ENCODE measurements at regions not wholly inside any gene's neighbourhood (a gene's known extent, or its start where the extent isn't known, plus 50 kb on each side); places are given as distances from the start of the nearest gene placed in this dataset.
A peak's percentile ranks its signal among the peaks of the same experiment; 100 is the strongest.

- Mint-ChIP-seq H3K4me1 (peaks cover 28% of the 10 kb centered on the region), H3K4me3 (no peak overlapping the region), H3K27ac (no peak overlapping the region), H3K36me3 (ENCODE audit: low read depth) (no peaks in the 10 kb centered on the region; the same call in 2 of the 3 replicates), H3K9me3 (no peaks in the 10 kb centered on the region), H3K27me3 (ENCODE audit: insufficient read depth, low read depth, poor library complexity) (peaks cover 6% of the 10 kb centered on the region)
- Histone ChIP-seq H3K4me1 (ENCODE audit: insufficient read depth) (no peaks in the 10 kb centered on the region; the same call in 1 of the 2 replicates), H3K27ac (ENCODE audit: low read depth) (no peak overlapping the region), H2AFZ (peak overlapping the region; percentile 84; the same call in 1 of the 2 replicates), H4K20me1 (replicated peaks; ENCODE audit: insufficient read depth) (no peaks in the 10 kb centered on the region), H3K9me2 (ENCODE audit: insufficient read depth) (no peaks in the 10 kb centered on the region; the same call in 1 of the 2 replicates), H3K4me2 (no peak overlapping the region), H3K27me3 (ENCODE audit: insufficient read depth) (no peaks in the 10 kb centered on the region), H3K36me3 (ENCODE audit: insufficient read depth) (no peaks in the 10 kb centered on the region), H3K79me2 (replicated peaks; ENCODE audit: insufficient read depth) (no peaks in the 10 kb centered on the region), H3F3A (replicated peaks; ENCODE audit: low read depth) (no peaks in the 10 kb centered on the region), H3K4me3 (no peak overlapping the region)
- no peak for TF ChIP-seq CTCF (conservative IDR thresholded peaks at IDR 0.05; ENCODE audit: low read depth in 2 of 2)
- TF ChIP-seq POLR2AphosphoS5 (IDR thresholded peaks at IDR 0.05; ENCODE audit: low read depth) = no peak
- no peak for TF ChIP-seq ZNF462 (CRISPR knock-in tag; IDR thresholded peaks at IDR 0.05)
- no peak for TF ChIP-seq STAT1 (IDR thresholded peaks at IDR 0.05; ENCODE audit: unreplicated experiment)
- no peak for TF ChIP-seq JUNB (IDR thresholded peaks at IDR 0.05; ENCODE audit: unreplicated experiment)
- no peak for TF ChIP-seq EZH2phosphoT487 (IDR thresholded peaks at IDR 0.05; ENCODE audit: unreplicated experiment)
- no peak for TF ChIP-seq CREB1 (CRISPR knock-in tag; IDR thresholded peaks at IDR 0.05; ENCODE audit: low read depth)
- TF ChIP-seq EZH2 (IDR thresholded peaks at IDR 0.05; ENCODE audit: low read depth, unreplicated experiment) = no peak
- ATAC-seq = no peak
- no peak for DNase-seq (ENCODE audit: low spot score)
Observed at GRCh38 chr9:38335686-38336085, 56.8 kb upstream of the ALDH1B1 start.

Data from GM23338 (cell line).